ENCODE measurements at regions not wholly inside any gene's neighbourhood (a gene's known extent, or its start where the extent isn't known, plus 50 kb on each side); places are given as distances from the start of the nearest gene placed in this dataset.

GRCh38 chr2:116718451-116718850, 1096.0 kb upstream of the DDX18 start:
- no peak for TF ChIP-seq CTCF (conservative IDR thresholded peaks at IDR 0.05; ENCODE audit: low read depth, low read length)
- H3K4me3 ChIP-seq (ENCODE audit: low read length) = no peak overlapping the region
- no peak for DNase-seq (ENCODE audit: low read depth)

GRCh38 chr2:116719836-116720235, 1094.7 kb upstream of the DDX18 start:
- peak; percentile 61 for DNase-seq (ENCODE audit: low read depth)
- H3K4me3 ChIP-seq (ENCODE audit: low read length) = no peak overlapping the region
- TF ChIP-seq CTCF (conservative IDR thresholded peaks at IDR 0.05; ENCODE audit: low read depth, low read length) = no peak

- no peak for DNase-seq (ENCODE audit: low read depth)
- H3K4me3 ChIP-seq (ENCODE audit: low read length) = no peak overlapping the region
- TF ChIP-seq CTCF (conservative IDR thresholded peaks at IDR 0.05; ENCODE audit: low read depth, low read length) = no peak
Observed at GRCh38 chr2:116724550-116724949, 1089.9 kb upstream of the DDX18 start.

- H3K4me3 ChIP-seq (ENCODE audit: low read length) = no peak overlapping the region
- no peak for TF ChIP-seq CTCF (conservative IDR thresholded peaks at IDR 0.05; ENCODE audit: low read depth, low read length)
- no peak for DNase-seq (ENCODE audit: low read depth)
Observed at GRCh38 chr2:116732322-116732721, 1082.2 kb upstream of the DDX18 start.

GRCh38 chr2:116733699-116734098, 1080.8 kb upstream of the DDX18 start:
- no peak for TF ChIP-seq CTCF (conservative IDR thresholded peaks at IDR 0.05; ENCODE audit: low read depth, low read length)
- DNase-seq (ENCODE audit: low read depth) = peak; percentile 96
- no peak overlapping the region for H3K4me3 ChIP-seq (ENCODE audit: low read length)

- TF ChIP-seq CTCF (conservative IDR thresholded peaks at IDR 0.05; ENCODE audit: low read depth, low read length) = no peak
- no peak for DNase-seq (ENCODE audit: low read depth)
- H3K4me3 ChIP-seq (ENCODE audit: low read length) = no peak overlapping the region
Observed at GRCh38 chr2:116737951-116738350, 1076.5 kb upstream of the DDX18 start.

GRCh38 chr2:116747103-116747502, 1067.4 kb upstream of the DDX18 start:
- H3K4me3 ChIP-seq (ENCODE audit: low read length) = no peak overlapping the region
- no peak for DNase-seq (ENCODE audit: low read depth)
- TF ChIP-seq CTCF (conservative IDR thresholded peaks at IDR 0.05; ENCODE audit: low read depth, low read length) = peak; percentile 78

All from retinal pigment epithelial cell (primary cell).